ENCODE measurements at regions not wholly inside any gene's neighbourhood (a gene's known extent, or its start where the extent isn't known, plus 50 kb on each side); places are given as distances from the start of the nearest gene placed in this dataset.

- TF ChIP-seq CTCF (conservative IDR thresholded peaks at IDR 0.05; ENCODE audit: low read depth in 2 of 2): no peak
- TF ChIP-seq POLR2AphosphoS5 (IDR thresholded peaks at IDR 0.05; ENCODE audit: low read depth): no peak
- no peak for TF ChIP-seq CREB1 (CRISPR knock-in tag; IDR thresholded peaks at IDR 0.05; ENCODE audit: low read depth)
- TF ChIP-seq JUNB (IDR thresholded peaks at IDR 0.05; ENCODE audit: unreplicated experiment): no peak
- TF ChIP-seq EZH2phosphoT487 (IDR thresholded peaks at IDR 0.05; ENCODE audit: unreplicated experiment): no peak
- TF ChIP-seq EZH2 (IDR thresholded peaks at IDR 0.05; ENCODE audit: low read depth, unreplicated experiment): no peak
- no peak for TF ChIP-seq ETS1 (IDR thresholded peaks at IDR 0.05)
Observed at GRCh38 chr10:42963312-42963711, 113.6 kb upstream of the RET start.
